HEK293 (cell line): ENCODE measurements at regions not wholly inside any gene's neighbourhood (a gene's known extent, or its start where the extent isn't known, plus 50 kb on each side); places are given as distances from the start of the nearest gene placed in this dataset.

Experiments
- CTCF ChIP-seq: fragments of 450-650 bp; formaldehyde crosslinking; IDR thresholded peaks from 2 replicates; pipeline ENCODE4 v1.5.1; 2016; ENCODE audit warnings: missing biosample characterization, missing genetic modification characterization
- KLF7 ChIP-seq: fragments of 450-650 bp; formaldehyde crosslinking; IDR thresholded peaks from 2 replicates; pipeline ENCODE4 v1.5.1; 2016; ENCODE audit warnings: missing biosample characterization, missing genetic modification characterization, borderline replicate concordance
- MZF1 ChIP-seq: fragments of 450-650 bp; formaldehyde crosslinking; IDR thresholded peaks from 2 replicates; pipeline ENCODE4 v1.5.1; 2017; ENCODE audit warnings: missing biosample characterization, missing genetic modification characterization, borderline replicate concordance
- PBX3 ChIP-seq: sonication (generic); formaldehyde crosslinking; IDR thresholded peaks from 2 replicates; pipeline ENCODE4 v1.8.1; 2022; ENCODE audit warnings: mild to moderate bottlenecking, moderate library complexity, missing genetic modification reagents
- SETDB1 ChIP-seq: IDR thresholded peaks from one replicate; pipeline ENCODE4 v1.6.1; 2017; ENCODE audit warnings: mild to moderate bottlenecking, low read length, moderate library complexity, mixed read lengths; ENCODE audit not compliant: insufficient read length
- YY1 ChIP-seq: fragments of 450-650 bp; formaldehyde crosslinking; IDR thresholded peaks from 2 replicates; pipeline ENCODE4 v1.5.1; 2018; ENCODE audit warnings: missing biosample characterization, missing genetic modification characterization
- ZNF292 ChIP-seq: fragments of 450-650 bp; formaldehyde crosslinking; IDR thresholded peaks from 2 replicates; pipeline ENCODE4 v1.5.1; 2016; ENCODE audit warnings: low read depth, missing biosample characterization, missing genetic modification characterization, borderline replicate concordance
- ZNF629 ChIP-seq: fragments of 450-650 bp; formaldehyde crosslinking; IDR thresholded peaks from 2 replicates; pipeline ENCODE4 v1.5.1; 2017; ENCODE audit warnings: missing biosample characterization, missing genetic modification characterization
- ZNF791 ChIP-seq: fragments of 450-650 bp; formaldehyde crosslinking; IDR thresholded peaks from 2 replicates; pipeline ENCODE4 v1.5.1; 2016; ENCODE audit warnings: missing biosample characterization, missing genetic modification characterization

GRCh38 chr20:63122626-63123025 is 93.3 kb downstream of the YTHDF1 start:
- no peak for TF ChIP-seq CTCF
- TF ChIP-seq YY1 (tag by site-specific recombination), result no peak
- no peak for TF ChIP-seq ZNF292 (tag by site-specific recombination)
- TF ChIP-seq MZF1, result no peak
- TF ChIP-seq KLF7 (tag by site-specific recombination), result no peak
- no peak for TF ChIP-seq PBX3 (CRISPR knock-in tag)
- TF ChIP-seq ZNF791 (tag by site-specific recombination), result no peak
- no peak for TF ChIP-seq SETDB1
- no peak for TF ChIP-seq ZNF629 (tag by site-specific recombination)
